ENCODE measurements at regions not wholly inside any gene's neighbourhood (a gene's known extent, or its start where the extent isn't known, plus 50 kb on each side); places are given as distances from the start of the nearest gene placed in this dataset.

GRCh38 chr10:108822026-108822425 lies 1101.3 kb downstream of the XPNPEP1 start:
- Histone ChIP-seq H3K9me3 (ENCODE audit: severe bottlenecking) (no peaks in the 10 kb centered on the region), H3K27ac (ENCODE audit: poor library complexity, severe bottlenecking) (no peak overlapping the region), H3K4me3 (ENCODE audit: severe bottlenecking) (no peak overlapping the region), H3K27me3 (ENCODE audit: insufficient read depth, poor library complexity, severe bottlenecking) (no peaks in the 10 kb centered on the region), H3K4me1 (ENCODE audit: insufficient read depth, poor library complexity, severe bottlenecking) (no peaks in the 10 kb centered on the region), H3K36me3 (ENCODE audit: low read depth) (no peaks in the 10 kb centered on the region)
- no peak for ATAC-seq (ENCODE audit: low read depth)
- TF ChIP-seq CTCF (IDR thresholded peaks at IDR 0.05; ENCODE audit: poor library complexity, severe bottlenecking): no peak
- no peak for DNase-seq (ENCODE audit: low spot score)

DNA sequence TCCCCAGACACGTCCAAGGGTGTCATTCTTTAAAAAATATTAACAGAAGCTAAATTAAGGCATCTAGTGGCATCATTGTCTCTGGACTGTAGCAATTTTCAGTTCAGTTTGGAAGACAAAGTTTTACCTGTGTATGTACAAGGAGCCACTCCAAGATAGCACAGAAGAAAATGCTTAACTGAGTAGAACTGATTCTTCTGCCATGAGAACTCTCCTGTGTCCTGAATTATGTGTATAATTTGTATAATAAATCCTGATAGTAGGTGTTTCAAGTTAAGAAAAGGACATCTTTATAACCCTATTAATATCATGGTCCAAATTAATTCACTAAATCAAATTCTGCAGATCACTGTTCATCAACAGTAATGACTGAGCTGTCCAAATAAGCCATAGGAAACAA lies 1104.0 kb downstream of the XPNPEP1 start:
- no peak overlapping the region for H3K27ac ChIP-seq (ENCODE audit: poor library complexity, severe bottlenecking)
- H3K9me3 ChIP-seq (ENCODE audit: severe bottlenecking): no peaks in the 10 kb centered on the region
- no peak overlapping the region for H3K4me3 ChIP-seq (ENCODE audit: severe bottlenecking)
- H3K4me1 ChIP-seq (ENCODE audit: insufficient read depth, poor library complexity, severe bottlenecking): no peaks in the 10 kb centered on the region
- no peaks in the 10 kb centered on the region for H3K27me3 ChIP-seq (ENCODE audit: insufficient read depth, poor library complexity, severe bottlenecking)
- DNase-seq (ENCODE audit: low spot score): no peak
- no peak for ATAC-seq (ENCODE audit: low read depth)
- H3K36me3 ChIP-seq (ENCODE audit: low read depth): no peaks in the 10 kb centered on the region
- TF ChIP-seq CTCF (IDR thresholded peaks at IDR 0.05; ENCODE audit: poor library complexity, severe bottlenecking): no peak

DNA sequence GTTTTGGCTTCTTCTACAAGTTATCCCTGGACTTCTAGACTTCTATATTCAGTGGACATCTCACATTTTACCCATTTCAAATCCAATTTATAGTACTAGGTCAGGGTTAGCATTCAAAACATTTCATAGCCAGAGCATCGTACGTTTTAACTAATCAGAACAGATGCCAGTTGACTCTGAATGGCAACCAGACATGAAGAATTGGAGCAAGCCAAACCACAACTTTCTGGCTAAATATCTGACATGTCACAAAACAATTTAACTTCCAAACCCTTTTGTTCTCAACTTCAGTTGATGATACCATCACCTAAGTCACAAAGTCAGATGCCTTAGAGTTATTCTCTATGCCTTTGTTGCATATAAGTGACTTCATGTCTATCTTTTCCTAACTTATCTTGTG lies 1105.7 kb downstream of the XPNPEP1 start:
- Histone ChIP-seq H3K36me3 (ENCODE audit: low read depth) (no peaks in the 10 kb centered on the region), H3K9me3 (ENCODE audit: severe bottlenecking) (no peaks in the 10 kb centered on the region), H3K27me3 (ENCODE audit: insufficient read depth, poor library complexity, severe bottlenecking) (no peaks in the 10 kb centered on the region), H3K4me1 (ENCODE audit: insufficient read depth, poor library complexity, severe bottlenecking) (no peaks in the 10 kb centered on the region), H3K27ac (ENCODE audit: poor library complexity, severe bottlenecking) (no peak overlapping the region), H3K4me3 (ENCODE audit: severe bottlenecking) (no peak overlapping the region)
- ATAC-seq (ENCODE audit: low read depth): no peak
- no peak for TF ChIP-seq CTCF (IDR thresholded peaks at IDR 0.05; ENCODE audit: poor library complexity, severe bottlenecking)
- no peak for DNase-seq (ENCODE audit: low spot score)

- H3K27ac ChIP-seq (ENCODE audit: poor library complexity, severe bottlenecking): no peak overlapping the region
- H3K27me3 ChIP-seq (ENCODE audit: insufficient read depth, poor library complexity, severe bottlenecking): no peaks in the 10 kb centered on the region
- ATAC-seq (ENCODE audit: low read depth) (no peak), DNase-seq (ENCODE audit: low spot score) (no peak)
- H3K9me3 ChIP-seq (ENCODE audit: severe bottlenecking): no peaks in the 10 kb centered on the region
- no peaks in the 10 kb centered on the region for H3K36me3 ChIP-seq (ENCODE audit: low read depth)
- H3K4me1 ChIP-seq (ENCODE audit: insufficient read depth, poor library complexity, severe bottlenecking): no peaks in the 10 kb centered on the region
- no peak for TF ChIP-seq CTCF (IDR thresholded peaks at IDR 0.05; ENCODE audit: poor library complexity, severe bottlenecking)
- no peak overlapping the region for H3K4me3 ChIP-seq (ENCODE audit: severe bottlenecking)
Measured at GRCh38 chr10:108817135-108817534, 1106.2 kb downstream of the XPNPEP1 start.

GRCh38 chr10:108812906-108813305 lies 1110.4 kb downstream of the XPNPEP1 start:
- Histone ChIP-seq H3K36me3 (ENCODE audit: low read depth) (no peaks in the 10 kb centered on the region), H3K27ac (ENCODE audit: poor library complexity, severe bottlenecking) (no peak overlapping the region), H3K9me3 (ENCODE audit: severe bottlenecking) (no peaks in the 10 kb centered on the region), H3K27me3 (ENCODE audit: insufficient read depth, poor library complexity, severe bottlenecking) (no peaks in the 10 kb centered on the region), H3K4me3 (ENCODE audit: severe bottlenecking) (no peak overlapping the region), H3K4me1 (ENCODE audit: insufficient read depth, poor library complexity, severe bottlenecking) (no peaks in the 10 kb centered on the region)
- DNase-seq (ENCODE audit: low spot score) (no peak), ATAC-seq (ENCODE audit: low read depth) (no peak)
- TF ChIP-seq CTCF (IDR thresholded peaks at IDR 0.05; ENCODE audit: poor library complexity, severe bottlenecking): no peak
